Nephron (organoid): ENCODE measurements at regions not wholly inside any gene's neighbourhood (a gene's known extent, or its start where the extent isn't known, plus 50 kb on each side); places are given as distances from the start of the nearest gene placed in this dataset.

Source experiments
- H3K27ac Mint-ChIP-seq, 3 experiments: 2 replicates each; pipeline ENCODE4 v1.8.0; 2020; ENCODE audit warnings: mixed read lengths in 3 of 3, mild to moderate bottlenecking in 2 of 3, moderate library complexity in 1 of 3
- H3K27me3 Mint-ChIP-seq: 2 replicates; pipeline ENCODE4 v1.8.0; 2021; ENCODE audit warnings: low read depth, mild to moderate bottlenecking, moderate library complexity, mixed read lengths
- H3K36me3 Mint-ChIP-seq: 2 replicates; pipeline ENCODE4 v1.8.0; 2020; ENCODE audit warnings: low read depth, mixed read lengths
- H3K4me1 Mint-ChIP-seq: 2 replicates; pipeline ENCODE4 v1.8.0; 2020; ENCODE audit warnings: mixed read lengths
- H3K4me3 Mint-ChIP-seq, 3 experiments: 2 replicates each; pipeline ENCODE4 v1.8.0; 2020; ENCODE audit warnings: mild to moderate bottlenecking in 3 of 3, mixed read lengths in 3 of 3, moderate library complexity in 2 of 3
- H3K9me3 Mint-ChIP-seq: 2 replicates; pipeline ENCODE4 v1.8.0; 2020; ENCODE audit warnings: mixed read lengths
- TF ChIP-seq, protein P1 (sequence below), 3 experiments: fragments of 200-600 bp; sonication (generic); IDR thresholded peaks; one replicate each; pipeline ENCODE4 v1.5.0; 2021; ENCODE audit warnings: antibody characterized with exemption in 3 of 3; ENCODE audit not compliant: unreplicated experiment in 3 of 3

- Mint-ChIP-seq H3K27ac (no peak overlapping the region), H3K27me3 (peaks cover 46% of the 10 kb centered on the region), H3K9me3 (peaks cover 5% of the 10 kb centered on the region), H3K4me1 (no peaks in the 10 kb centered on the region), H3K36me3 (no peaks in the 10 kb centered on the region), H3K4me3 (no peak overlapping the region)
- TF ChIP-seq, protein P1, sequence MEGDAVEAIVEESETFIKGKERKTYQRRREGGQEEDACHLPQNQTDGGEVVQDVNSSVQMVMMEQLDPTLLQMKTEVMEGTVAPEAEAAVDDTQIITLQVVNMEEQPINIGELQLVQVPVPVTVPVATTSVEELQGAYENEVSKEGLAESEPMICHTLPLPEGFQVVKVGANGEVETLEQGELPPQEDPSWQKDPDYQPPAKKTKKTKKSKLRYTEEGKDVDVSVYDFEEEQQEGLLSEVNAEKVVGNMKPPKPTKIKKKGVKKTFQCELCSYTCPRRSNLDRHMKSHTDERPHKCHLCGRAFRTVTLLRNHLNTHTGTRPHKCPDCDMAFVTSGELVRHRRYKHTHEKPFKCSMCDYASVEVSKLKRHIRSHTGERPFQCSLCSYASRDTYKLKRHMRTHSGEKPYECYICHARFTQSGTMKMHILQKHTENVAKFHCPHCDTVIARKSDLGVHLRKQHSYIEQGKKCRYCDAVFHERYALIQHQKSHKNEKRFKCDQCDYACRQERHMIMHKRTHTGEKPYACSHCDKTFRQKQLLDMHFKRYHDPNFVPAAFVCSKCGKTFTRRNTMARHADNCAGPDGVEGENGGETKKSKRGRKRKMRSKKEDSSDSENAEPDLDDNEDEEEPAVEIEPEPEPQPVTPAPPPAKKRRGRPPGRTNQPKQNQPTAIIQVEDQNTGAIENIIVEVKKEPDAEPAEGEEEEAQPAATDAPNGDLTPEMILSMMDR (IDR thresholded peaks at IDR 0.05; ENCODE audit: unreplicated experiment in 3 of 3) = no peak
Observed at GRCh38 chr16:86007524-86007923, 108.6 kb downstream of the IRF8 start.

DNA sequence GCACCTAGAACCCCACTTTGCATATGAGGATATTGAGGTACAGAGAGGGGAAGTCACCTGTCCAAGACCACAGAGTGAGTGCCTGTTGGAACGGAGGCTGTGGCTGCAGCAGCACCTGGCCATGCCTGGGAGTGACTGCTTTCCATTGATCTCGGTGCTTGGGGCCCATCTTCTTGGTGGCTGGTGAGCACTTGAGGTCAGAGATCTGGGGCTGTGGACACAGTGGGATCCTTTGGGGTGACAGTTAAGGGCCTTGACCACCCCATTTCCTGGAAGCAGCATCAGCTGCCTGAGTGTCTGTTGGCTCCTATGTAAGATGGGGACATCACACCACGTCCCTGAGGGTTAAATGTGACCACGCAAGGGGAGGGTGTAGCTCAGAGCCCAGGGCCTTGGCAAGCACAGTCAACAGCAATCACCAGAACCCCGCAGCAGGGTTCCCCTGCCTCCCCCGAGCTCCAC is 111.7 kb downstream of the IRF8 start:
- Mint-ChIP-seq H3K36me3 (no peaks in the 10 kb centered on the region), H3K27me3 (peaks cover 67% of the 10 kb centered on the region), H3K27ac (no peak overlapping the region), H3K9me3 (peaks cover 9% of the 10 kb centered on the region), H3K4me1 (no peaks in the 10 kb centered on the region), H3K4me3 (no peak overlapping the region)
- TF ChIP-seq, protein P1 (IDR thresholded peaks at IDR 0.05; ENCODE audit: unreplicated experiment in 3 of 3) = no peak

GRCh38 chr16:86011532-86011931 is 112.6 kb downstream of the IRF8 start:
- Mint-ChIP-seq H3K4me3 (no peak overlapping the region), H3K36me3 (no peaks in the 10 kb centered on the region)

DNA sequence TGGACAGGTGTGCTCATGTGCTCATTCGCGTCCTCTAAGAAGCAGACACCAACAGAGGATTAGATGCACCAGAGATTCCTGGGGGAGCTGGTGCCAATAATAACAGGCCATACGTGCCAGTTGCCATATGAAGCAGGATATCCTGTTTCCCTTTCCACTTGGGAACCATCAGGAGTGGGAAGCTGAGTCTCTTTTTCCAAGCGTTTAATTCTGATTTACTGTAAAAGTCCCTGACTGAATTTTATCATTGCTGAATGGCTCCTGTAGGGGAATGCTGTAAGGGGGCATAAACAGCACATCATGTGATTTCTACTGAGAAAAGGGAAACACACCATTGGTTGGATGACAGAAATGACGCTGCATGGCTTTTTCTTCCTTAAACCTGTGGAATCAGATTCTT is 113.3 kb downstream of the IRF8 start:
- Mint-ChIP-seq H3K27ac (no peak overlapping the region), H3K36me3 (no peaks in the 10 kb centered on the region), H3K4me1 (no peaks in the 10 kb centered on the region), H3K4me3 (no peak overlapping the region), H3K9me3 (peaks cover 5% of the 10 kb centered on the region), H3K27me3 (peaks cover 71% of the 10 kb centered on the region)
- TF ChIP-seq, protein P1 (IDR thresholded peaks at IDR 0.05; ENCODE audit: unreplicated experiment in 3 of 3) = no peak

More at GRCh38 chr16:86011532-86011931, 112.6 kb downstream of the IRF8 start:
- Mint-ChIP-seq H3K27me3 (peaks cover 72% of the 10 kb centered on the region), H3K9me3 (peaks cover 7% of the 10 kb centered on the region), H3K4me1 (no peaks in the 10 kb centered on the region), H3K27ac (no peak overlapping the region)
- TF ChIP-seq, protein P1 (IDR thresholded peaks at IDR 0.05; ENCODE audit: unreplicated experiment in 3 of 3) = no peak

DNA sequence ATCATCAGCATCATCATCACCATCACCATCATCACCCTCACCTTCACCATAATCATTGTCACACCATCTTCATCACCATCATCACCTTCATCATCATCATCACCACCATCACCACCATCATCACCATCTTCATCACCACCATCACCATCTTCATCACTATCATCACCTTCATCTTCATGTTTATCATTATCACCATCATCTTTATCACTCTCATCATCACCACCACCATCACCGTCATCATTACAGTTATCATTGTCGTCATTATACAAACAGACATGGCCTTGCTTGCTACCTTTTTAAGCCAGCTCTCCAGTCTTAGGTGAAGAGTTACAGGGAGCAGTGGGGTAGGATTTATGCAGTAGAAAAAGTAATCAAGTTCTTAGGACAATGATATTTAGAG is 114.9 kb downstream of the IRF8 start:
- Mint-ChIP-seq H3K4me3 (no peak overlapping the region), H3K36me3 (no peaks in the 10 kb centered on the region), H3K27ac (no peak overlapping the region), H3K27me3 (peaks cover 70% of the 10 kb centered on the region), H3K9me3 (peaks cover 8% of the 10 kb centered on the region), H3K4me1 (peaks cover 14% of the 10 kb centered on the region)
- TF ChIP-seq, protein P1 (IDR thresholded peaks at IDR 0.05; ENCODE audit: unreplicated experiment in 3 of 3) = no peak

DNA sequence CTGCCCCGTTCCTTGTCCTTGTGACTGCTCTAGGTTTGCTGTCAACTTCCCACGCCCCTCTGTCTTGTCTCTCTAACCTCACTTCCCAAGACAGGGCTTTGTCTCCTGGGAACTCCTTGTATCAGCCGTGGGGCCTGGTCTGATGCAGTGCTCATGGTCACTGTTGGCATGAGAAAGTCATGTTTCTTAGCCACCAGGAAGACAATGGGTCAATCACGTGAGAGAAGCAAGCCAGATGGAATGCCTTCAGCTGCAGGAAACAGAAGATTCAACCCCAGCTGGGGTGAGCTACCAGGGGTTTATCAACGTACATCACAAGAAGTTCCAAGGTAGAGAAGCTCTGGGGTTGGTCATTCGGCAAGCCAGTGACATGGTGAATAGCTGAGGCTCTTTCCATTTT is 116.6 kb downstream of the IRF8 start:
- H3K27me3 Mint-ChIP-seq = peaks cover 80% of the 10 kb centered on the region
- H3K9me3 Mint-ChIP-seq = peaks cover 22% of the 10 kb centered on the region
- peaks cover under 1% of the 10 kb centered on the region for H3K36me3 Mint-ChIP-seq
- H3K4me1 Mint-ChIP-seq = peaks cover 14% of the 10 kb centered on the region
- TF ChIP-seq, protein P1 (IDR thresholded peaks at IDR 0.05; ENCODE audit: unreplicated experiment in 3 of 3) = no peak
- no peak overlapping the region for H3K27ac Mint-ChIP-seq
- no peak overlapping the region for H3K4me3 Mint-ChIP-seq
